Neural cell (in vitro differentiated cells): ENCODE measurements at regions not wholly inside any gene's neighbourhood (a gene's known extent, or its start where the extent isn't known, plus 50 kb on each side); places are given as distances from the start of the nearest gene placed in this dataset.

Experiments
- CTCF ChIP-seq: fragments of 450-650 bp; IDR thresholded peaks from 2 replicates; pipeline ENCODE4 v1.5.1; 2014; ENCODE audit warnings: antibody characterized with exemption, mild to moderate bottlenecking, moderate library complexity; ENCODE audit not compliant: poor library complexity, severe bottlenecking
- EP300 ChIP-seq: fragments of 450-650 bp; conservative IDR thresholded peaks from 2 replicates; pipeline ENCODE4 v1.6.1; 2014; ENCODE audit warnings: antibody characterized with exemption, mild to moderate bottlenecking, moderate library complexity; ENCODE audit not compliant: poor library complexity, severe bottlenecking
- EZH2 ChIP-seq: fragments of 200-600, 300-800 bp; shearing (Covaris generic), sonication (generic); IDR thresholded peaks from 2 replicates; pipeline ENCODE4 v1.6.1; 2014; ENCODE audit warnings: antibody characterized with exemption, low read length, borderline replicate concordance, mild to moderate bottlenecking; ENCODE audit not compliant: insufficient read depth, poor library complexity, severe bottlenecking
- MXI1 ChIP-seq: fragments of 450-650 bp; conservative IDR thresholded peaks from 2 replicates; pipeline ENCODE4 v1.6.1; 2014; ENCODE audit warnings: antibody characterized with exemption, mild to moderate bottlenecking; ENCODE audit not compliant: poor library complexity, severe bottlenecking
- POLR2AphosphoS5 ChIP-seq: IDR thresholded peaks from 2 replicates; pipeline ENCODE4 v1.6.1; 2012
- RAD21 ChIP-seq: fragments of 450-650 bp; conservative IDR thresholded peaks from 2 replicates; pipeline ENCODE4 v1.6.1; 2014; ENCODE audit warnings: antibody characterized with exemption, mild to moderate bottlenecking, moderate library complexity
- SMC3 ChIP-seq: fragments of 450-650 bp; conservative IDR thresholded peaks from 2 replicates; pipeline ENCODE4 v1.6.1; 2014; ENCODE audit warnings: antibody characterized with exemption, mild to moderate bottlenecking, moderate library complexity; ENCODE audit not compliant: poor library complexity
- TAF1 ChIP-seq: IDR thresholded peaks from 2 replicates; pipeline ENCODE4 v1.6.1; 2012; ENCODE audit warnings: low read depth

GRCh38 chr9:2373648-2374047, 247.9 kb upstream of the VLDLR start:
- TF ChIP-seq CTCF: no peak
- no peak for TF ChIP-seq RAD21
- no peak for TF ChIP-seq EZH2
- TF ChIP-seq EP300: no peak
- TF ChIP-seq TAF1: no peak
- no peak for TF ChIP-seq MXI1
- TF ChIP-seq SMC3: no peak
- TF ChIP-seq POLR2AphosphoS5: no peak
